ENCODE measurements at regions not wholly inside any gene's neighbourhood (a gene's known extent, or its start where the extent isn't known, plus 50 kb on each side); places are given as distances from the start of the nearest gene placed in this dataset.

DNA sequence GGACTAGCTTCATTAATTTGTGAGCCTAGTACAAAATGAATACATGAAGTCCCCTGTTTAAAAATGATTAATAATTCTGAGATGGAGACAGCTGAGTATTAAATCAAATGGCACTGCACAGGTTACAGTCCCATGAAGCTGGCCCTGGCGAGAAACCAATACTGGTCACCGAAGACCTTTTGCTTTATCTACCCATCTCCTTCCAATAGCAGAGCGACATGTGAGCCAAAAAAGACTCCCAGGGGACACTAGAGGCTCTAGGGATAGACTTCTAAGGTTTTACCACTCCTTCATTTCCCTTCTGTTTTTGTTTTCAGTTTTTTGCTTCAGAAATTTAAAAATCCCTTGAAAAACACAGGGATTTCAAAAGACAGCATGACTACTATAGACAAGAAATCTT, 97.0 kb upstream of the CCSER1 start:
- Histone ChIP-seq H3K36me3 (ENCODE audit: control insufficient read depth in 1 of 2, insufficient read depth in 2 of 2, low read length in 2 of 2) (no peaks in the 10 kb centered on the region), H3K4me1 (ENCODE audit: control insufficient read depth in 1 of 2, insufficient read depth in 2 of 2, low read length in 2 of 2) (no peaks in the 10 kb centered on the region), H3K4me3 (replicated peaks in 1 of 2; ENCODE audit: low read depth in 1 of 2, low read length in 2 of 2) (no peak overlapping the region), H4K20me1 (ENCODE audit: insufficient read depth) (no peaks in the 10 kb centered on the region), H2AFZ (ENCODE audit: low read depth, low read length, poor library complexity, severe bottlenecking) (no peak overlapping the region), H3K4me2 (ENCODE audit: low read length) (no peak overlapping the region), H3K27ac (ENCODE audit: low read depth, low read length) (no peak overlapping the region), H3K9me2 (ENCODE audit: insufficient read depth) (no peaks in the 10 kb centered on the region), H3K79me2 (ENCODE audit: insufficient read depth, low read length) (no peaks in the 10 kb centered on the region), H3K9ac (ENCODE audit: low read length) (no peak overlapping the region), H3K27me3 (ENCODE audit: insufficient read depth, low read length) (no peaks in the 10 kb centered on the region), H3K9me3 (ENCODE audit: control insufficient read depth in 1 of 2, insufficient read depth in 1 of 2, low read depth in 1 of 2, low read length in 2 of 2) (no peaks in the 10 kb centered on the region)
- TF ChIP-seq TCF7L2 (IDR thresholded peaks at IDR 0.05; ENCODE audit: borderline replicate concordance, extremely low read depth, insufficient read depth, insufficient read length), result no peak
- no peak for TF ChIP-seq RAD21 (IDR thresholded peaks at IDR 0.05; ENCODE audit: low read depth)
- TF ChIP-seq ZFX (IDR thresholded peaks at IDR 0.05), result no peak
- TF ChIP-seq, protein P1, sequence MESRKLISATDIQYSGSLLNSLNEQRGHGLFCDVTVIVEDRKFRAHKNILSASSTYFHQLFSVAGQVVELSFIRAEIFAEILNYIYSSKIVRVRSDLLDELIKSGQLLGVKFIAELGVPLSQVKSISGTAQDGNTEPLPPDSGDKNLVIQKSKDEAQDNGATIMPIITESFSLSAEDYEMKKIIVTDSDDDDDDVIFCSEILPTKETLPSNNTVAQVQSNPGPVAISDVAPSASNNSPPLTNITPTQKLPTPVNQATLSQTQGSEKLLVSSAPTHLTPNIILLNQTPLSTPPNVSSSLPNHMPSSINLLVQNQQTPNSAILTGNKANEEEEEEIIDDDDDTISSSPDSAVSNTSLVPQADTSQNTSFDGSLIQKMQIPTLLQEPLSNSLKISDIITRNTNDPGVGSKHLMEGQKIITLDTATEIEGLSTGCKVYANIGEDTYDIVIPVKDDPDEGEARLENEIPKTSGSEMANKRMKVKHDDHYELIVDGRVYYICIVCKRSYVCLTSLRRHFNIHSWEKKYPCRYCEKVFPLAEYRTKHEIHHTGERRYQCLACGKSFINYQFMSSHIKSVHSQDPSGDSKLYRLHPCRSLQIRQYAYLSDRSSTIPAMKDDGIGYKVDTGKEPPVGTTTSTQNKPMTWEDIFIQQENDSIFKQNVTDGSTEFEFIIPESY (IDR thresholded peaks at IDR 0.05; ENCODE audit: extremely low read depth, insufficient replicate concordance, low read length), result no peak
- TF ChIP-seq, protein P2, sequence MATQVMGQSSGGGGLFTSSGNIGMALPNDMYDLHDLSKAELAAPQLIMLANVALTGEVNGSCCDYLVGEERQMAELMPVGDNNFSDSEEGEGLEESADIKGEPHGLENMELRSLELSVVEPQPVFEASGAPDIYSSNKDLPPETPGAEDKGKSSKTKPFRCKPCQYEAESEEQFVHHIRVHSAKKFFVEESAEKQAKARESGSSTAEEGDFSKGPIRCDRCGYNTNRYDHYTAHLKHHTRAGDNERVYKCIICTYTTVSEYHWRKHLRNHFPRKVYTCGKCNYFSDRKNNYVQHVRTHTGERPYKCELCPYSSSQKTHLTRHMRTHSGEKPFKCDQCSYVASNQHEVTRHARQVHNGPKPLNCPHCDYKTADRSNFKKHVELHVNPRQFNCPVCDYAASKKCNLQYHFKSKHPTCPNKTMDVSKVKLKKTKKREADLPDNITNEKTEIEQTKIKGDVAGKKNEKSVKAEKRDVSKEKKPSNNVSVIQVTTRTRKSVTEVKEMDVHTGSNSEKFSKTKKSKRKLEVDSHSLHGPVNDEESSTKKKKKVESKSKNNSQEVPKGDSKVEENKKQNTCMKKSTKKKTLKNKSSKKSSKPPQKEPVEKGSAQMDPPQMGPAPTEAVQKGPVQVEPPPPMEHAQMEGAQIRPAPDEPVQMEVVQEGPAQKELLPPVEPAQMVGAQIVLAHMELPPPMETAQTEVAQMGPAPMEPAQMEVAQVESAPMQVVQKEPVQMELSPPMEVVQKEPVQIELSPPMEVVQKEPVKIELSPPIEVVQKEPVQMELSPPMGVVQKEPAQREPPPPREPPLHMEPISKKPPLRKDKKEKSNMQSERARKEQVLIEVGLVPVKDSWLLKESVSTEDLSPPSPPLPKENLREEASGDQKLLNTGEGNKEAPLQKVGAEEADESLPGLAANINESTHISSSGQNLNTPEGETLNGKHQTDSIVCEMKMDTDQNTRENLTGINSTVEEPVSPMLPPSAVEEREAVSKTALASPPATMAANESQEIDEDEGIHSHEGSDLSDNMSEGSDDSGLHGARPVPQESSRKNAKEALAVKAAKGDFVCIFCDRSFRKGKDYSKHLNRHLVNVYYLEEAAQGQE (IDR thresholded peaks at IDR 0.05; ENCODE audit: low read depth), result no peak
- no peak for TF ChIP-seq SP1 (IDR thresholded peaks at IDR 0.05; ENCODE audit: low read depth)
- no peak for TF ChIP-seq JUND (IDR thresholded peaks at IDR 0.05)
- TF ChIP-seq ELF1 (IDR thresholded peaks at IDR 0.05; ENCODE audit: borderline replicate concordance, low read depth), result no peak
- intact Hi-C loops (cut with micrococcal nuclease), result no loop called here
- DNase-seq (ENCODE audit: low read depth, low spot score) (no peak), ATAC-seq (no peak)
- ChIA-PET CTCF (interaction anchor here (0.6 to 1.5 kb wide), 4 partner anchors 12 to 807 kb away, joined by 3 to 12 read pairs (median 6); no protein-coding TSS in a partner anchor), POLR2A (no interaction called here), RAD21 (ENCODE audit: low non-redundant PET in 1 of 2, low total read pairs in 2 of 2, uncharacterized antibody in 2 of 2, unreplicated experiment in 2 of 2) (no interaction called here)
- BruUV-seq (replicated peaks), result no TSS peak
